GM12878 (cell line): ENCODE measurements at regions not wholly inside any gene's neighbourhood (a gene's known extent, or its start where the extent isn't known, plus 50 kb on each side); places are given as distances from the start of the nearest gene placed in this dataset.

Experiments used
- BCLAF1 ChIP-seq: fragments of 450-650 bp; IDR thresholded peaks from 2 replicates; pipeline ENCODE4 v1.6.1; 2017; ENCODE audit warnings: antibody characterized with exemption, mild to moderate bottlenecking, moderate library complexity
- CHD2 ChIP-seq: IDR thresholded peaks from 2 replicates; pipeline ENCODE4 v1.6.1; 2011; ENCODE audit warnings: low read depth, low read length, improper control_type of control experiment, borderline replicate concordance
- DPF2 ChIP-seq: fragments of 450-650 bp; IDR thresholded peaks from 2 replicates; pipeline ENCODE4 v1.6.1; 2017; ENCODE audit warnings: mild to moderate bottlenecking
- IKZF1 ChIP-seq: fragments of 450-650 bp; conservative IDR thresholded peaks from 2 replicates; pipeline ENCODE4 v1.6.1; 2017; ENCODE audit warnings: antibody characterized with exemption, mild to moderate bottlenecking
- JUND ChIP-seq: IDR thresholded peaks from 2 replicates; pipeline ENCODE4 v1.6.1; 2012; ENCODE audit warnings: low read depth, mild to moderate bottlenecking, low read length, improper control_type of control experiment, moderate library complexity
- NFYA ChIP-seq: IDR thresholded peaks from 2 replicates; pipeline ENCODE4 v1.6.1; 2011; ENCODE audit warnings: low read depth, mild to moderate bottlenecking, low read length, improper control_type of control experiment, borderline replicate concordance
- NR2C1 ChIP-seq: fragments of 450-650 bp; IDR thresholded peaks from 2 replicates; pipeline ENCODE4 v1.6.1; 2017; ENCODE audit warnings: antibody characterized with exemption, mild to moderate bottlenecking, moderate library complexity
- PRDM15 ChIP-seq: fragments of 450-650 bp; formaldehyde crosslinking; IDR thresholded peaks from 2 replicates; pipeline ENCODE4 v1.4.0; 2020; ENCODE audit warnings: mild to moderate bottlenecking, moderate library complexity
- STAT1 ChIP-seq: fragments of 450-650 bp; conservative IDR thresholded peaks from 2 replicates; pipeline ENCODE4 v1.6.1; 2014; ENCODE audit warnings: antibody characterized with exemption, mild to moderate bottlenecking
- USF1 ChIP-seq: IDR thresholded peaks from 2 replicates; pipeline ENCODE4 v1.6.1; 2011; ENCODE audit warnings: borderline replicate concordance, low read depth, mild to moderate bottlenecking, moderate library complexity, mixed read lengths, low read length; ENCODE audit not compliant: insufficient read depth; ENCODE audit errors: extremely low read length
- ZNF24 ChIP-seq: fragments of 450-650 bp; IDR thresholded peaks from 2 replicates; pipeline ENCODE4 v1.6.1; 2017; ENCODE audit warnings: antibody characterized with exemption, mild to moderate bottlenecking

- no peak for TF ChIP-seq BCLAF1
- TF ChIP-seq DPF2 = no peak
- TF ChIP-seq STAT1 = no peak
- no peak for TF ChIP-seq ZNF24
- no peak for TF ChIP-seq IKZF1
- TF ChIP-seq NR2C1 = no peak
- no peak for TF ChIP-seq NFYA
- TF ChIP-seq PRDM15 = no peak
- TF ChIP-seq JUND = no peak
- no peak for TF ChIP-seq CHD2
- TF ChIP-seq USF1 = no peak
These were observed 631.3 kb downstream of the NSUN3 start (continued) for GRCh38 chr3:94693997-94694640.
